ENCODE measurements at regions not wholly inside any gene's neighbourhood (a gene's known extent, or its start where the extent isn't known, plus 50 kb on each side); places are given as distances from the start of the nearest gene placed in this dataset.

DNA sequence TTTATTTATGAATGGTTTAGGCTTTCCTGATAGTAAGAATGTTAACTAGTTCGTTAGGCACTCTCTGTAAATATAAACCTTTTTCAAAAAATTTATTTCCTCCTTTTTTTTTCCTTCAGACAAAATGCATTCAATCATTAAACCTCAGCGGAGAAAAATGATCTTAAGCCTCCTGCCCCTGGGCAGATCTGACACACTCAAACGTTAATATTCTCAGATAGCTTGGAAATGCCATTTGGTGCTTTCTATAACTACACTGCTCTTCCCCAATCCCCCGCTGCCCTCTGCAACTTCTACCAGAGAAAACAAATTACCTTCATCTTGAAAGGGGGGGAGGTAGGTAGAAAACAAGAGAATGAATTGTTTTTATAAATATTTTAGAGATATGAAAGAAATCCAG, 521.2 kb downstream of the MED13L start:
- DNase-seq, result no peak

GRCh38 chr12:115755725-115756085, 521.8 kb downstream of the MED13L start:
- no peak for DNase-seq

- no peak for DNase-seq
Measured at GRCh38 chr12:115755061-115755724, 522.3 kb downstream of the MED13L start.

- no peak for DNase-seq
Measured at GRCh38 chr12:115752913-115753726, 524.4 kb downstream of the MED13L start.

GRCh38 chr12:115752156-115752555, 525.3 kb downstream of the MED13L start:
- no peak for DNase-seq

DNA sequence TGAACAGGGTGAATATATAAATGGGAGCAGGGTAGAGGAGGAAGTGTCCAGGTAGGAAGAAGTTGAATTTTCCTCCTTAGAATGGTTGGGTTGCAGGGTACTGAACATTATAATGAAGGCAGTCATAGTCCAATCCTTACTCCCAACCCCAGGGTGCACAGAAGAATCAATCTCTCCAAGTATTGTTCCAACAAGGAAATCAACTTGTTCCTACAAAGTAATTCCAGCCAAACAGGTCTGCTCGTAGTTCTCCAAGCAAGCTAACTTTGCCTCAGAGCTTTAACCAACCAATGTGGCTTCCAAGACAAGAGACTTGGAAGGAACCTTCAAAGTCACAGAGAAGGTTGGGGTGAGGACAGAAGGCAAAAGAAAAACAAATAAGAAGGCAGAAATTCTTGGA, 527.2 kb downstream of the MED13L start:
- no peak for DNase-seq

DNA sequence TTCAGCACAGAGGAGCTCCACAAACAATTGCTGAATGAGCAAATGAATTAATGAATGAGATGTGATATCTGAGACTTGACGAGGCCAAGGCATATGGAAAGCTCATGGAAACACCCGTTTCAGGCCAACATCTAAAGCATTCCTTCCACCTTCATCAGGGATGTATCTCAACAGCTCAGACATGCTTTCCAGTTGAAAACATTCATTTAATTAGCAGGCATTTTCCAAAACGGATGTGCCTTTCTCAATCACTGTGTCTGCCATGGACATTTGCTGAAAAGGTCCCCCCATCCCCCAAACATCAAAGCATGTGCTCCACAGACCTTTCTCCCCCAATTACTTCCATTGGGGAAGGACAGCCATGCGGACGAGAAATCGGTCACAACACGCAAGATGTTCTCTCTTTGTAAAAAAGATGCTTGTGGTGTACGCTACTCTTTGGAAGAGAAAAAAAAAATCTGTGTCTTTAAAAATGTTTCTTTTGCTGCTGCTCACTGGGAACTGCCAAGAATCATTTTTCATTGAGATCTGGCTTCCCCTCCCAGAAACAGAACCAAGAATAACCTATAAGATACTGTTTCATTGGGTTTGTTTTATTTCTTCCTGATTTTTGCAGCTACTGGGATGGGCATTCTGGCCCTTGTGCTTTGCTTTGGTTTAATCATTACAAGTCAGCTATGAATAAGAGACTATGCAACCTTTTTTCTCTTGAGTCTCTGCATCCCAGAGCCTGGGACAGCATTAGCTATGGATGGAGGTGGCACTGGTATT, 528.2 kb downstream of the MED13L start:
- no peak for DNase-seq

DNA sequence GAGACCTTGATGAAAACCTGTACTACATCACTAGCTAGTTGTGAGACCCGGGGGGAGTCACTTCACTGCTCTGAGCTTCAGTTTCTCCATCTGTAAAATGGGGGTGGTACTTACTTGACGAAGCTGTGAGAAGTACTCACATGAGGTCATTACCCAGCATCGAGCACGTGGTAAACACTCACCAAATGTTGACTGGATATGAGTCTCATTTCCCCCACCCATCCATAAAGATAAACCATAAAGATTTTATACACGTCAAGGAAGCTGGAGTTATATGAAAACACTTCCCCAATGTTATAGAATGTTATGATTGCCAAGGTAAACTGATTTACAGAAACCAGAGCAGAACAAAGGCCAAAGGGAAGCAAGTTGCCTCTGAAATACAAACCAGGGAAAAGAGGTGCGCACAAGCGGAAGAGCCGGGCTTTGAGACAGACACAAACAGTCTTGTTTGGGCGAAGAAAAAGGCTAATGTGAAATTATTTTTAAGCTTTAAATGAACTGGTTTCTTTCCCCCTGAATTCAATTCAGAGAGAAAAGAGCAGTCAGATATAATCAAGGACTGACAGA, 536.8 kb downstream of the MED13L start:
- DNase-seq, result no peak

DNA sequence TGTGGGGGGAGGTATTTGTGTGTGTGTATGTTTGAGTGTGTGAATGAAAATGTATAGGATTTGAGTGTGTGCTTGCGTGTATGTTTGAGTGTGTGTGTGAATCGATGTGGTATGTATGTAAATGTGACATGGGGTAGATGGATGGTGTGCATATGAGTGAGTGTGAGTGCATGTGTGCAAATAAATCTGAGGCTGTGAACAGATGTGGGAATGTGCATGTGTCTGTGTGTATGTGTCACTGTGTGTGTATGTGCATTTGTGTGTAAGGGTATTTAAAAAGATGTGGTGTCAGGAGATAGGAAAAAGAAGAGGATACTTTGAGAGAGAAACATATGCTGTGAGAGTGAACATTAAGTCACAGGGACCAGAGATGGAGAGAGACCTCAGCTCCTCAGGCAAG, 539.6 kb downstream of the MED13L start:
- DNase-seq, result no peak

DNA sequence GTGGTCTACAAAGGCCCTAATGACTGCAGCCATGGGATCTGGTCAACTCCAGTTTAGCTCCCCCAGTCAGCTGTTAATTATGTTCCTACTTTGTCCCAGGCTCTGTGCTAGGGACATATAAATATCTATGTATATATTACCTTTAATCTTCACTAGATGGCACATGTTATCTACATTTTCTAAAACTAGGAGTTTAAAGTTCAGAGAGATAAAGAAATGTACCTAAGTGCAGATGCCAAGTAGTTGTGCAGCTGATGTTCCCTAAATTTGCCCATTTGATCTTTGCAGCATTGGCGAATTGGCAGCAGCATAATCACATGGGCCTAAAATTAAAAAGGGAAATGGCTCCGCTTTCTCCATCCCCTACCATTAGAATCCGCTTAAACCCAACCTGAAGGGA, 541.1 kb downstream of the MED13L start:
- DNase-seq, result no peak

GRCh38 chr12:115730975-115731541, 546.4 kb downstream of the MED13L start:
- DNase-seq, result no peak

DNA sequence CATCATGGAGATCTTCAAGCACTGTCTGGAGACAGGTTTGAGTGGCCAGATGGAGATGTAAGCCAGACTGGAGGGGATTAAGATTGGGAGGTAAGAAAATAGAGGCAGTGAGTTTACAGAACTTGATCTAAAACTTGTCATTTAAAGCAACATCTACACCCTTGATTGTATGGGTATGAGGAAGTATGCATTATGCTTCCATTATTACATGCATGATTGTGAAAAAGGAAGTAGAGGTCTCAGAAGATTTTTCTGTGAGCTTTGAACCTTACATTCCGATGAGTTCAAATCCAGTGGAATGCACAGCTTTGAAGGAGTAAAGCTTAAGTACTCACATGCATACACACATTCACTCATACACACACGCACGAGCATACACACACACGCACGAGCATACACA, 550.8 kb downstream of the MED13L start:
- no peak for DNase-seq

DNA sequence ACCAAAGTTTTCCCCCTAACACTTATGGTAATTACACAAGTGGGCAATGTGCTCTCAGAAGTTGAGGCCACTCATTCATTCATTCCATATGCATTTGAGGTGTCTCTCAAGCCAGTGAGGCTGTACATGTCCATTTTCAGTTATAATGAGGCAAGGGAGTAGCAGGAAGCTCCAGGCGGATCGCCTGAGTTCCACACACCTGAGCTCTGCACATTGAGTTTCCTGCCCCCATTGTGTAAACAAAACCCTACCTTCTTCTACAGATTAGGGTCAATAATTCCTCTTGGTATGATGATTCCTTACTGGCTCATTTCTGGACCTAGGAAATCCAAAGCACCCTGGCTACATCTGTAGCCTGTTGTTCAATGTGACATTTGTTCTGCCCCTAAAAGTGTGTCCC, 555.3 kb downstream of the MED13L start:
- no peak for DNase-seq

DNA sequence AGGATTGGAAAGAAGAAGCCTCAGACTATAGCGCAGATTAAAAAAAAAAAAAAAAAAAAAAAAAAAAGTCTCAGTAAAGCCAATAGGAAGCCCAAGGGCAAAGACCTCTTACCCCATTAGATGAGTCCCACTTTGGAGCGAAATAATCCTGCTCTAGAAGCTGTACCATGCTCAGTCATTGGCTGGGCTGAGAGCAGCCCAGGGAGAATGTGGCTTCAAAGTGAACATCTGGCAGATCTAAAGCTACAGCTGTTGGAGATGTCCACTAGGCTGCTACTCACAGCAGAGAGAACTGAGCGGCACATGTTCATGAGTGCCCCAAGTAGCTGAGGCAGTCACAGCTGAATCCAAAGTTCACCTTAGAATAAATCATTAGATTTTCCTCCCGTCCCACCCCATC, 560.9 kb downstream of the MED13L start:
- DNase-seq, result no peak

GRCh38 chr12:115712676-115713075, 564.8 kb downstream of the MED13L start:
- no peak for DNase-seq

GRCh38 chr12:115710104-115710564, 567.4 kb downstream of the MED13L start:
- DNase-seq, result no peak

GRCh38 chr12:115709540-115710011, 567.9 kb downstream of the MED13L start:
- DNase-seq, result no peak

- DNase-seq, result no peak
Measured at GRCh38 chr12:115708801-115709200, 568.7 kb downstream of the MED13L start.

DNA sequence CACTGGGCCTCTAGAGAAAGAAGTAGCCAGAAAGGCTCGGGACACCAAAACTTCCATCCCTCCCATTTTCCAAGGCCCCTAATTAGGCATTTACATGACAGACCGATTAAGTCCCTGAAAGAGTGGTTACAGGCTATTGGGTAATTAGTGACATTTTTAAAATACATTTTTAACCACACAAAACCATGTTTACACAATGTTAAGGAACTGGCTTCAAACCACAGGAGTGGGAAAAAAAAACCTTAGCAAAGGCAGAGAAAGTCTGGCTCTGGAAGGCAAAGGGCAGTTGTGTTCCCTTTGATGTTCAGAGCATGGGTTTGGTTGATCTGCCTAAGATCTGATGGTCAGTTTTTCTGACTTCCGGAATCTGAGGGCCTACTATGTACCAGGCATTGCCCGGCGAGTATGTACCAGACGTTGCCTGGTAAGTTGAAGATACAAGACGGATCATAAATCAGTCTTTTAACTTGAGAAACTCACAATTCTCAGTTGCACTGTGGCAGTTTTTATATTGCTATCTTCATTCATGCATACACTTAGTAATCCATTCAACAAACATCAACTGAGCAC, 576.5 kb downstream of the MED13L start:
- DNase-seq, result no peak

- DNase-seq, result no peak
Measured at GRCh38 chr12:115700081-115700480, 577.4 kb downstream of the MED13L start.

GRCh38 chr12:115698257-115698656, 579.2 kb downstream of the MED13L start:
- no peak for DNase-seq

DNA sequence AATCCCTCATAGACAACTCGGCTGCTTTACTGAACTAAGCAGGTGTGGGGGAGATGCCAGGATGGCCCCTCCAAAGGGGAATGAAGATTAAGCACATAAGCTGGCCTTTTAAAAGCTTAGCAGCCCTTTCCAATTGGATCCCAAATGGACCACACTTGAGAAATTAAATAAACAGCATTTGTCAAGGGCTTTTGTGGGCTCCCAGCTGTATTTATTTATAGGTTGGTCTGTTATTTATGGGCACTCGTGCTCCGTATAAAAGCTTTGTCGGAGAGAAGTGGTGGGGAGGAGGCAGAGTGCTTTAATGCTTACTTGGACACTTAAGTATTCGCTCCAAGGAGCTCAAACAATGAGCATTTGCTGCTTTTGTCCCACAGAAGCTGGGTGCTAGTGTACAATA, 580.2 kb downstream of the MED13L start:
- no peak for DNase-seq

GRCh38 chr12:115694564-115694963, 582.9 kb downstream of the MED13L start:
- DNase-seq, result no peak

Data from CD4-positive, alpha-beta T cell treated with Interferon alpha-2 for 1 hour (primary cell).